CD14-positive monocyte (primary cell): ENCODE measurements at regions not wholly inside any gene's neighbourhood (a gene's known extent, or its start where the extent isn't known, plus 50 kb on each side); places are given as distances from the start of the nearest gene placed in this dataset.

Source experiments
- DNase-seq, 3 donors: peaks; one replicate each; pipeline ENCODE4 v3.0.0-alpha.2; 2011 to 2022
- H2AFZ ChIP-seq: 2 replicates; pipeline ENCODE4 v1.6.0; 2012; ENCODE audit warnings: mild to moderate bottlenecking, low read depth, low read length, inconsistent platforms; ENCODE audit not compliant: insufficient read depth, poor library complexity, severe bottlenecking
- H3K27ac ChIP-seq, 2 donors: 1 replicate in 1 of 2; 2 replicates in 1 of 2; pipeline ENCODE4 v1.5.1; 2012 to 2013; ENCODE audit warnings: low read length in 2 of 2, control low read depth in 1 of 2, inconsistent platforms in 1 of 2, low read depth in 1 of 2, mild to moderate bottlenecking in 1 of 2
- H3K27me3 ChIP-seq, 2 donors: one replicate each; pipeline versions ENCODE4 v1.6.0 to v1.6.1; 2011 to 2013; ENCODE audit warnings: low read length in 2 of 2; ENCODE audit not compliant: control insufficient read depth in 2 of 2, insufficient read depth in 2 of 2
- H3K36me3 ChIP-seq, 2 donors: replicated peaks in 1 of 2; 1 replicate in 1 of 2; 2 replicates in 1 of 2; pipeline versions ENCODE4 v1.5.1 to v1.6.1; 2012 to 2013; ENCODE audit warnings: low read length in 2 of 2, control low read depth in 1 of 2, inconsistent platforms in 1 of 2, mild to moderate bottlenecking in 1 of 2; ENCODE audit not compliant: insufficient read depth in 2 of 2, control insufficient read depth in 1 of 2
- H3K4me1 ChIP-seq, 2 donors: 1 replicate in 1 of 2; 2 replicates in 1 of 2; pipeline versions ENCODE4 v1.5.1 to v1.6.1; 2012 to 2013; ENCODE audit warnings: low read length in 2 of 2, control low read depth in 1 of 2, inconsistent platforms in 1 of 2, mild to moderate bottlenecking in 1 of 2, moderate library complexity in 1 of 2; ENCODE audit not compliant: insufficient read depth in 2 of 2, control insufficient read depth in 1 of 2
- H3K4me2 ChIP-seq: replicated peaks from 2 replicates; pipeline ENCODE3; 2012; ENCODE audit warnings: low read length, moderate library complexity, mild to moderate bottlenecking; ENCODE audit not compliant: poor library complexity, severe bottlenecking; ENCODE audit errors: extremely low read depth
- H3K4me3 ChIP-seq, 3 experiments: fragments of 200-600 bp in 1 of 3; sonication (generic) in 1 of 3; replicated peaks in 1 of 3; 1 replicate in 2 of 3; 2 replicates in 1 of 3; pipeline ENCODE4 v1.5.1; 2011 to 2013; ENCODE audit warnings: low read length in 3 of 3, mild to moderate bottlenecking in 3 of 3, control low read depth in 2 of 3, low read depth in 2 of 3, inconsistent platforms in 1 of 3, moderate library complexity in 1 of 3
- H3K79me2 ChIP-seq: 2 replicates; pipeline ENCODE4 v1.6.0; 2012; ENCODE audit warnings: mild to moderate bottlenecking, control low read depth, inconsistent platforms, low read length, moderate library complexity; ENCODE audit not compliant: insufficient read depth
- H3K9ac ChIP-seq: 2 replicates; pipeline ENCODE4 v1.6.0; 2017; ENCODE audit warnings: low read length, mild to moderate bottlenecking; ENCODE audit not compliant: insufficient read depth, poor library complexity, severe bottlenecking
- H3K9me3 ChIP-seq, 2 donors: replicated peaks in 1 of 2; 1 replicate in 1 of 2; 2 replicates in 1 of 2; pipeline versions ENCODE4 v1.5.1 to v1.6.1; 2012 to 2013; ENCODE audit warnings: low read length in 2 of 2, control low read depth in 1 of 2; ENCODE audit not compliant: control insufficient read depth in 1 of 2, insufficient read depth in 1 of 2
- H4K20me1 ChIP-seq: 2 replicates; pipeline ENCODE4 v1.6.0; 2012; ENCODE audit warnings: mild to moderate bottlenecking, low read length, control low read depth, moderate library complexity; ENCODE audit not compliant: insufficient read depth
- H3K27ac Mint-ChIP-seq, 7 donors: one replicate each; pipeline ENCODE4 v1.8.0; 2020; ENCODE audit warnings: mild to moderate bottlenecking in 7 of 7, mixed read lengths in 7 of 7, moderate library complexity in 6 of 7, inconsistent platforms in 2 of 7
- H3K27me3 Mint-ChIP-seq, 3 donors: one replicate each; pipeline ENCODE4 v1.8.0; 2021 to 2022; ENCODE audit warnings: low read depth in 3 of 3, mild to moderate bottlenecking in 3 of 3, mixed read lengths in 3 of 3, moderate library complexity in 3 of 3, inconsistent platforms in 1 of 3
- H3K36me3 Mint-ChIP-seq, 2 donors: one replicate each; pipeline ENCODE4 v1.8.0; 2020; ENCODE audit warnings: mixed read lengths in 2 of 2, inconsistent platforms in 1 of 2, mild to moderate bottlenecking in 1 of 2
- H3K4me1 Mint-ChIP-seq: one replicate; pipeline ENCODE4 v1.8.0; 2020; ENCODE audit warnings: mild to moderate bottlenecking, mixed read lengths
- H3K4me3 Mint-ChIP-seq, 2 donors: one replicate each; pipeline ENCODE4 v1.8.0; 2020; ENCODE audit warnings: mild to moderate bottlenecking in 2 of 2, mixed read lengths in 2 of 2, moderate library complexity in 1 of 2
- H3K9me3 Mint-ChIP-seq, 7 donors: one replicate each; pipeline ENCODE4 v1.8.0; 2020 to 2022; ENCODE audit warnings: mixed read lengths in 7 of 7, mild to moderate bottlenecking in 6 of 7, moderate library complexity in 6 of 7, inconsistent platforms in 2 of 7
- WGBS: methylation state at CpG from one replicate; pipeline ENCODE4 v1.1.5; 2013; ENCODE audit warnings: missing lambda C conversion rate; ENCODE audit not compliant: insufficient coverage; 5-methylcytosine and 5-hydroxymethylcytosine counted together
- intact Hi-C, 2 donors: fragments of 100-400 bp; cut with micrococcal nuclease; formaldehyde crosslinking; loops; one replicate each; pipeline versions ENCODE4 v1.15.0 to v1.15.1; 2023
- TF ChIP-seq, protein P1 (sequence below): fragments of 200-600 bp; IDR thresholded peaks from one replicate; pipeline ENCODE4 v1.8.0; 2022; ENCODE audit warnings: antibody characterized with exemption, mild to moderate bottlenecking

DNA sequence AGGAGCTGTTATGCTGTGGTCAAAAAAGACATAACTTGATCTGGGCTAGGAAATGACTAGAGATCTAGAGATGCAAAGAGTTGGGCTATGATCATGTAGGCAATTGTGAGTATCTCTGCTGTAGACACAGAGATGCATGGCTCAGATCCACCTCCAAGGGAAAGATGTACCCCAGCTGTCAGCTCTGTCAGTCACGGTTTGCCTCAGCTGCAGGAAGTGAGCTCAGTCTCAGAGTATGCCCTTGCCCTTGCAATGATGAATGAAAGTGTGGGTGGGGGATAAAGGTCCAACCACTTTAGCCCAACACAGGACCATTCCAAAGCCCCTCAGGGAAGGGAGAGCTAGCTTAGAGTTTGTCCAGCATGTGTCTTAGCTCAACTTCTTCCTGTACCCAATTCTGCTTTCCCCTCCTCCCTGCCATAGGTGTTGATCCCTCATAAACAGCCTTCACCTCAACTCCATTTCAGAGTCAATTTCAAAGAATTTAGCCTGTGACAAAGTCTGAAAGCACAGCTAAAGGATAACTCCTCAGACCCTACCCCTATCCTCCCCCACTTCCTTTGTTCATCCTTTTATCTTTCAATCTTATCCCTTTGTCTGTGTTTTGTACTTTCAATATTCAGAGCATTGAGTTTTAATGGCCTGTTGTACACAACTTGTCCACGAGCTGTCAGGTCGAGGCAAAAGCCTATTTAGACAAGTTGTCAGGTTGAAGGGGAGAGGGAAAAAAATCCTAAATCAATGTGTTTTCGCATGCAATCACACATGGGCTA, 90.6 kb downstream of the MID1IP1 start:
- no peak overlapping the region for H3K27ac Mint-ChIP-seq
- Histone ChIP-seq H3K36me3 (no peaks in the 10 kb centered on the region), H3K9me3 (no peaks in the 10 kb centered on the region), H3K27me3 (no peaks in the 10 kb centered on the region), H3K27ac (no peak overlapping the region), H4K20me1 (no peaks in the 10 kb centered on the region), H2AFZ (no peak overlapping the region), H3K9ac (no peak overlapping the region), H3K4me1 (no peaks in the 10 kb centered on the region), H3K4me3 (no peak overlapping the region), H3K79me2 (no peaks in the 10 kb centered on the region), H3K4me2 (no peak overlapping the region)
- peaks cover 2% of the 10 kb centered on the region for H3K4me1 Mint-ChIP-seq
- no CpG with 5 or more reads among the region's 4 CpGs for WGBS
- intact Hi-C loops = no loop called here
- DNase-seq = no peak
- no peak overlapping the region for H3K4me3 Mint-ChIP-seq
- no peaks in the 10 kb centered on the region for H3K36me3 Mint-ChIP-seq
- peaks cover 0 to 5% (median 0%) of the 10 kb centered on the region in 3 donors for H3K27me3 Mint-ChIP-seq
- peaks cover 0 to 2% (median 0%) of the 10 kb centered on the region in 7 donors for H3K9me3 Mint-ChIP-seq
- TF ChIP-seq, protein P1, sequence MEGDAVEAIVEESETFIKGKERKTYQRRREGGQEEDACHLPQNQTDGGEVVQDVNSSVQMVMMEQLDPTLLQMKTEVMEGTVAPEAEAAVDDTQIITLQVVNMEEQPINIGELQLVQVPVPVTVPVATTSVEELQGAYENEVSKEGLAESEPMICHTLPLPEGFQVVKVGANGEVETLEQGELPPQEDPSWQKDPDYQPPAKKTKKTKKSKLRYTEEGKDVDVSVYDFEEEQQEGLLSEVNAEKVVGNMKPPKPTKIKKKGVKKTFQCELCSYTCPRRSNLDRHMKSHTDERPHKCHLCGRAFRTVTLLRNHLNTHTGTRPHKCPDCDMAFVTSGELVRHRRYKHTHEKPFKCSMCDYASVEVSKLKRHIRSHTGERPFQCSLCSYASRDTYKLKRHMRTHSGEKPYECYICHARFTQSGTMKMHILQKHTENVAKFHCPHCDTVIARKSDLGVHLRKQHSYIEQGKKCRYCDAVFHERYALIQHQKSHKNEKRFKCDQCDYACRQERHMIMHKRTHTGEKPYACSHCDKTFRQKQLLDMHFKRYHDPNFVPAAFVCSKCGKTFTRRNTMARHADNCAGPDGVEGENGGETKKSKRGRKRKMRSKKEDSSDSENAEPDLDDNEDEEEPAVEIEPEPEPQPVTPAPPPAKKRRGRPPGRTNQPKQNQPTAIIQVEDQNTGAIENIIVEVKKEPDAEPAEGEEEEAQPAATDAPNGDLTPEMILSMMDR = no peak

DNA sequence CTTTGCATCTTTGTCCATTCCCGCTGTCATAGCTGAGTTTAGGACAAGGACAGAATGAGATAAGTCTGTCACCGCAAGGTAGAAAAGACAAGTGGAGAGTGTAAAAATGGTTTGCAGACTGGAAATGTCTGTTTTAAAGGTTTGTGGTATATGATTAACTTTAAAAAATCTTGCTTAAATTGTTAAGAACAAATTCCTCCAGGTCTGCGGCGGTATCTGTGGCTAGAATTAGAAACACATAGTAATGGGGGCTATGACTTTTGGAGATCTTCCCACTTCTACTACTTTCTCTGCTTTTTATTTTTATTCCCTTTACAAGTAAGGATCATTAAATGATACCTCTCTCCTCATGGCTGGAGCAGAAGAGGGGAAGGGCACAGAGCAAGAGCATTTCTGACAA, 92.2 kb downstream of the MID1IP1 start:
- intact Hi-C loops = no loop called here
- H3K27me3 ChIP-seq = no peaks in the 10 kb centered on the region
- no peak overlapping the region for H2AFZ ChIP-seq
- no peak overlapping the region for H3K9ac ChIP-seq
- TF ChIP-seq, protein P1 = no peak
- no peak overlapping the region for H3K4me2 ChIP-seq
- H3K9me3 ChIP-seq = no peaks in the 10 kb centered on the region
- Mint-ChIP-seq H3K36me3 (no peaks in the 10 kb centered on the region), H3K4me3 (no peak overlapping the region), H3K4me1 (peaks cover 7% of the 10 kb centered on the region), H3K9me3 (peaks cover 0 to 2% (median 0%) of the 10 kb centered on the region in 7 donors), H3K27me3 (peaks cover 0 to 5% (median 0%) of the 10 kb centered on the region in 3 donors), H3K27ac (no peak overlapping the region)
- no peak overlapping the region for H3K27ac ChIP-seq
- WGBS = no CpG with 5 or more reads among the region's 4 CpGs
- no peaks in the 10 kb centered on the region for H3K36me3 ChIP-seq
- no peaks in the 10 kb centered on the region for H3K79me2 ChIP-seq
- no peak for DNase-seq
- no peaks in the 10 kb centered on the region for H4K20me1 ChIP-seq
- peaks cover 0 to 4% of the 10 kb centered on the region in 2 donors for H3K4me1 ChIP-seq
- no peak overlapping the region for H3K4me3 ChIP-seq
